NCI-H1092 (cell line): ENCODE measurements at regions not wholly inside any gene's neighbourhood (a gene's known extent, or its start where the extent isn't known, plus 50 kb on each side); places are given as distances from the start of the nearest gene placed in this dataset.
"Not testable (repeated sequence)": the region's sequence is repeated elsewhere in the genome, so short reads cannot be mapped to it uniquely, and the experiment has no call there.

ENCODE experiments used
- DNase-seq: peaks from one replicate; lab custom pipeline; 2025; lab: John Stamatoyannopoulos, UW

- DNase-seq, result no peak
Measured at GRCh38 chr5:117801583-117801982, 1186.8 kb downstream of the DTWD2 start.

GRCh38 chr5:117800261-117800660 lies 1188.1 kb downstream of the DTWD2 start:
- DNase-seq, result no peak

GRCh38 chr5:117794847-117795246 lies 1193.5 kb downstream of the DTWD2 start:
- DNase-seq, result no peak

- no peak for DNase-seq
Measured at GRCh38 chr5:117793963-117794362, 1194.4 kb downstream of the DTWD2 start.

GRCh38 chr5:117792476-117792875 lies 1195.9 kb downstream of the DTWD2 start:
- no peak for DNase-seq

- no peak for DNase-seq
Measured at GRCh38 chr5:117788596-117788995, 1199.8 kb downstream of the DTWD2 start.

- DNase-seq, result no peak
Measured at GRCh38 chr5:117779171-117779570, 1204.5 kb upstream of the SEMA6A start.

GRCh38 chr5:117776977-117777376 lies 1202.4 kb upstream of the SEMA6A start:
- DNase-seq, result no peak

- DNase-seq, result no peak
Measured at GRCh38 chr5:117769877-117770276, 1195.3 kb upstream of the SEMA6A start.

GRCh38 chr5:117763271-117763670 lies 1188.6 kb upstream of the SEMA6A start:
- no peak for DNase-seq

- no peak for DNase-seq
Measured at GRCh38 chr5:117761186-117761585, 1186.6 kb upstream of the SEMA6A start.

GRCh38 chr5:117759849-117760499 lies 1185.4 kb upstream of the SEMA6A start:
- no peak for DNase-seq

GRCh38 chr5:117752403-117752802 lies 1177.8 kb upstream of the SEMA6A start:
- no peak for DNase-seq

- DNase-seq, result no peak
Measured at GRCh38 chr5:117748336-117748735, 1173.7 kb upstream of the SEMA6A start.

- no peak for DNase-seq
Measured at GRCh38 chr5:117743337-117743736, 1168.7 kb upstream of the SEMA6A start.

- no peak for DNase-seq
Measured at GRCh38 chr5:117741655-117742206, 1167.1 kb upstream of the SEMA6A start.

- DNase-seq, result no peak
Measured at GRCh38 chr5:117740268-117740667, 1165.6 kb upstream of the SEMA6A start.

- DNase-seq, result no peak
Measured at GRCh38 chr5:117738571-117738970, 1163.9 kb upstream of the SEMA6A start.

- no peak for DNase-seq
Measured at GRCh38 chr5:117736698-117737097, 1162.1 kb upstream of the SEMA6A start.

GRCh38 chr5:117734056-117734455 lies 1159.4 kb upstream of the SEMA6A start:
- no peak for DNase-seq

GRCh38 chr5:117733051-117733450 lies 1158.4 kb upstream of the SEMA6A start:
- no peak for DNase-seq

- no peak for DNase-seq
Measured at GRCh38 chr5:117732264-117732663, 1157.6 kb upstream of the SEMA6A start.

- DNase-seq, result peak; percentile 34
Measured at GRCh38 chr5:117731446-117731845, 1156.8 kb upstream of the SEMA6A start.

GRCh38 chr5:117720784-117721183 lies 1146.2 kb upstream of the SEMA6A start:
- not testable (repeated sequence) for DNase-seq
